KMS-11 (cell line): ENCODE measurements at regions not wholly inside any gene's neighbourhood (a gene's known extent, or its start where the extent isn't known, plus 50 kb on each side); places are given as distances from the start of the nearest gene placed in this dataset.

Experiments
- H2AFZ ChIP-seq: fragments of 200-600 bp; sonication (generic); 2 replicates; pipeline ENCODE4 v1.6.1; 2016; ENCODE audit warnings: antibody characterized with exemption, mixed run types, low read depth
- H3K27ac ChIP-seq: fragments of 200-600 bp; sonication (generic); 2 replicates; pipeline ENCODE4 v1.6.1; 2016; ENCODE audit warnings: mild to moderate bottlenecking, mixed run types
- H3K27me3 ChIP-seq: fragments of 200-600 bp; sonication (generic); 2 replicates; pipeline ENCODE4 v1.6.1; 2017; ENCODE audit warnings: mild to moderate bottlenecking, low read depth, mixed run types, moderate library complexity; ENCODE audit not compliant: insufficient read depth
- H3K36me3 ChIP-seq: fragments of 200-600 bp; sonication (generic); 2 replicates; pipeline ENCODE4 v1.6.1; 2017; ENCODE audit warnings: mild to moderate bottlenecking, mixed run types; ENCODE audit not compliant: insufficient read depth
- H3K4me1 ChIP-seq: fragments of 200-600 bp; sonication (generic); 2 replicates; pipeline ENCODE4 v1.6.1; 2016; ENCODE audit warnings: mild to moderate bottlenecking, low read depth, mixed run types; ENCODE audit not compliant: poor library complexity, severe bottlenecking
- H3K4me2 ChIP-seq: fragments of 200-600 bp; sonication (generic); 2 replicates; pipeline ENCODE4 v1.7.0; 2016; ENCODE audit warnings: mild to moderate bottlenecking, mixed run types
- H3K4me3 ChIP-seq: fragments of 200-600 bp; sonication (generic); IDR thresholded peaks from 2 replicates; pipeline ENCODE4 v1.6.1; 2017; ENCODE audit warnings: low read depth, low read length, mixed read lengths; ENCODE audit not compliant: insufficient read depth
- H3K79me2 ChIP-seq: fragments of 200-600 bp; sonication (generic); 2 replicates; pipeline ENCODE4 v1.6.1; 2016; ENCODE audit warnings: low read depth, mixed run types; ENCODE audit not compliant: insufficient read depth
- H3K9ac ChIP-seq: fragments of 200-600 bp; sonication (generic); 2 replicates; pipeline ENCODE4 v1.6.1; 2016; ENCODE audit warnings: mild to moderate bottlenecking, mixed run types
- H4K20me1 ChIP-seq: fragments of 200-600 bp; sonication (generic); 2 replicates; pipeline ENCODE4 v1.6.1; 2016; ENCODE audit warnings: mild to moderate bottlenecking, mixed run types; ENCODE audit not compliant: insufficient read depth
- CTCF ChIP-seq: fragments of 200-600 bp; sonication (generic); conservative IDR thresholded peaks from 2 replicates; pipeline ENCODE4 v1.6.1; 2017; ENCODE audit warnings: low read depth, mild to moderate bottlenecking, antibody characterized with exemption, low read length, moderate library complexity, mixed read lengths

GRCh38 chr2:18117592-18117991 lies 239.1 kb downstream of the KCNS3 start:
- no peaks in the 10 kb centered on the region for H3K36me3 ChIP-seq
- H3K79me2 ChIP-seq, result no peaks in the 10 kb centered on the region
- H2AFZ ChIP-seq, result no peak overlapping the region
- H3K27me3 ChIP-seq, result no peaks in the 10 kb centered on the region
- H3K4me2 ChIP-seq, result no peak overlapping the region
- no peak overlapping the region for H3K27ac ChIP-seq
- no peak overlapping the region for H3K4me3 ChIP-seq
- TF ChIP-seq CTCF, result peak; percentile 67
- no peaks in the 10 kb centered on the region for H3K4me1 ChIP-seq
- no peak overlapping the region for H3K9ac ChIP-seq
- H4K20me1 ChIP-seq, result no peaks in the 10 kb centered on the region

- Histone ChIP-seq H2AFZ (no peak overlapping the region), H3K36me3 (no peaks in the 10 kb centered on the region), H3K9ac (no peak overlapping the region), H3K27me3 (no peaks in the 10 kb centered on the region), H3K4me1 (no peaks in the 10 kb centered on the region), H3K4me3 (no peak overlapping the region), H4K20me1 (no peaks in the 10 kb centered on the region), H3K27ac (no peak overlapping the region), H3K79me2 (no peaks in the 10 kb centered on the region), H3K4me2 (no peak overlapping the region)
- no peak for TF ChIP-seq CTCF
Measured at GRCh38 chr2:18110222-18110621, 231.8 kb downstream of the KCNS3 start.

- no peak overlapping the region for H3K9ac ChIP-seq
- H2AFZ ChIP-seq, result no peak overlapping the region
- H3K27ac ChIP-seq, result no peak overlapping the region
- H3K4me3 ChIP-seq, result no peak overlapping the region
- H4K20me1 ChIP-seq, result no peaks in the 10 kb centered on the region
- no peak overlapping the region for H3K4me2 ChIP-seq
- H3K36me3 ChIP-seq, result no peaks in the 10 kb centered on the region
- no peaks in the 10 kb centered on the region for H3K79me2 ChIP-seq
- no peaks in the 10 kb centered on the region for H3K27me3 ChIP-seq
- peaks cover 5% of the 10 kb centered on the region for H3K4me1 ChIP-seq
- no peak for TF ChIP-seq CTCF
Measured at GRCh38 chr2:18106841-18107240, 228.4 kb downstream of the KCNS3 start.

- Histone ChIP-seq H3K9ac (no peak overlapping the region), H3K79me2 (no peaks in the 10 kb centered on the region), H3K4me3 (no peak overlapping the region), H4K20me1 (no peaks in the 10 kb centered on the region), H3K27ac (no peak overlapping the region), H3K27me3 (no peaks in the 10 kb centered on the region), H2AFZ (no peak overlapping the region; the same call in 1 of the 2 replicates), H3K4me1 (peaks cover 5% of the 10 kb centered on the region), H3K36me3 (no peaks in the 10 kb centered on the region), H3K4me2 (no peak overlapping the region)
- no peak for TF ChIP-seq CTCF
Measured at GRCh38 chr2:18105929-18106328, 227.5 kb downstream of the KCNS3 start.
